GM12878 (cell line): ENCODE measurements at regions not wholly inside any gene's neighbourhood (a gene's known extent, or its start where the extent isn't known, plus 50 kb on each side); places are given as distances from the start of the nearest gene placed in this dataset.

ENCODE experiments used
- ATAC-seq: fragments of 200-7000 bp; cut with Tn5 transposase; 3 replicates; pipeline ENCODE4 v1.9.1; 2020; ENCODE audit warnings: mild to moderate bottlenecking, moderate library complexity
- BruUV-seq: library from RNA; stranded (reverse); fragments of 400-500 nt; replicated peaks from 2 replicates; lab custom pipeline; 2021; lab: Mats Ljungman, UMichigan
- CTCF ChIA-PET: fragments of 300-600 bp; sonication (Branson Sonifier 250); formaldehyde crosslinking; extraction: SDS; loops from one replicate; lab custom pipeline; 2021; ENCODE audit warnings: inconsistent platforms; lab: Yijun Ruan, JAX
- POLR2A ChIA-PET: fragments of 350-600 bp; formaldehyde crosslinking; extraction: SDS; loops from one replicate; lab custom pipeline; 2021; ENCODE audit warnings: inconsistent platforms; lab: Charles Lee
- RAD21 ChIA-PET: fragments of 300-600 bp; sonication (Branson Sonifier 250); formaldehyde crosslinking; loops from one replicate; lab custom pipeline; 2023; ENCODE audit warnings: antibody characterized with exemption; ENCODE audit not compliant: unreplicated experiment; lab: Charles Lee
- SMC1A ChIA-PET: fragments of 300-600 bp; sonication (Branson Sonifier 250); formaldehyde crosslinking; loops from one replicate; lab custom pipeline; 2023; ENCODE audit not compliant: unreplicated experiment, uncharacterized antibody; lab: Charles Lee
- DNase-seq: peaks from one replicate; pipeline ENCODE4 v3.0.0-alpha.2; 2011; ENCODE audit warnings: low read depth, low spot score
- FAIRE-seq: peaks from 3 replicates; lab custom pipeline; 2011; peaks lifted over from hg19 to GRCh38; lab: Jason Lieb, UNC
- H2AFZ ChIP-seq: 2 replicates; pipeline ENCODE4 v1.6.0; 2011; ENCODE audit warnings: low read depth, low read length, control low read depth; ENCODE audit not compliant: control insufficient read depth
- H3K27ac ChIP-seq: 2 replicates; pipeline ENCODE4 v1.5.1; 2011; ENCODE audit warnings: control low read depth; ENCODE audit not compliant: control insufficient read depth, insufficient read depth
- H3K27me3 ChIP-seq, 2 experiments: replicated peaks in 1 of 2; 2 replicates each; pipeline versions ENCODE4 v1.6.0 to v1.6.1; 2011; ENCODE audit warnings: low read length in 1 of 2; ENCODE audit not compliant: control insufficient read depth in 2 of 2, insufficient read depth in 2 of 2
- H3K36me3 ChIP-seq, 2 experiments: 2 replicates each; pipeline ENCODE4 v1.5.1; 2011; ENCODE audit warnings: low read length in 1 of 2; ENCODE audit not compliant: control insufficient read depth in 2 of 2, insufficient read depth in 2 of 2
- H3K4me1 ChIP-seq: 2 replicates; pipeline ENCODE4 v1.6.1; 2011; ENCODE audit warnings: mild to moderate bottlenecking, low read length, moderate library complexity, mixed read lengths; ENCODE audit not compliant: control insufficient read depth, insufficient read depth
- H3K4me2 ChIP-seq: 2 replicates; pipeline ENCODE4 v1.6.0; 2011; ENCODE audit warnings: control low read depth; ENCODE audit not compliant: control insufficient read depth, insufficient read depth
- H3K4me3 ChIP-seq: fragments of 200-600 bp; sonication (generic); 2 replicates; pipeline ENCODE4 v1.5.1; 2016
- H3K79me2 ChIP-seq: 2 replicates; pipeline ENCODE4 v1.6.0; 2011; ENCODE audit warnings: low read length; ENCODE audit not compliant: control insufficient read depth, insufficient read depth
- H3K9ac ChIP-seq: 2 replicates; pipeline ENCODE4 v1.8.0; 2011; ENCODE audit warnings: low read length, control low read depth, mixed read lengths; ENCODE audit not compliant: control insufficient read depth, insufficient read depth
- H3K9me3 ChIP-seq: replicated peaks from 3 replicates; pipeline ENCODE4 v1.5.1; 2011; ENCODE audit warnings: mild to moderate bottlenecking, low read length; ENCODE audit not compliant: control insufficient read depth, insufficient read depth
- H4K20me1 ChIP-seq: 2 replicates; pipeline ENCODE4 v1.6.0; 2011; ENCODE audit not compliant: control insufficient read depth, insufficient read depth
- ATF2 ChIP-seq: IDR thresholded peaks from 2 replicates; pipeline ENCODE4 v1.6.1; 2012; ENCODE audit warnings: low read length, inconsistent platforms
- ATF3 ChIP-seq: IDR thresholded peaks from 2 replicates; pipeline ENCODE4 v1.6.1; 2011; ENCODE audit warnings: low read depth, mild to moderate bottlenecking, low read length, moderate library complexity, borderline replicate concordance; ENCODE audit errors: extremely low read depth
- EP300 ChIP-seq, 2 experiments: fragments of 150-350 bp in 1 of 2; IDR thresholded peaks; 2 replicates each; pipeline ENCODE4 v1.6.1; 2011 to 2012; ENCODE audit warnings: low read depth in 2 of 2, low read length in 2 of 2, borderline replicate concordance in 1 of 2, improper control_type of control experiment in 1 of 2, inconsistent platforms in 1 of 2; ENCODE audit not compliant: control insufficient read depth in 1 of 2
- MLLT1 ChIP-seq: fragments of 450-650 bp; IDR thresholded peaks from 2 replicates; pipeline ENCODE4 v1.6.1; 2016; ENCODE audit warnings: mild to moderate bottlenecking
- PAX8 ChIP-seq: fragments of 450-650 bp; IDR thresholded peaks from 2 replicates; pipeline ENCODE4 v1.6.1; 2017; ENCODE audit warnings: mild to moderate bottlenecking, moderate library complexity
- PBX3 ChIP-seq: IDR thresholded peaks from 2 replicates; pipeline ENCODE4 v1.6.1; 2011; ENCODE audit warnings: mild to moderate bottlenecking, low read depth, low read length, moderate library complexity; ENCODE audit not compliant: insufficient replicate concordance
- WGBS: methylation state at CpG from one replicate; pipeline ENCODE4 v1.1.6; 2016; ENCODE audit warnings: low lambda C conversion rate; ENCODE audit not compliant: insufficient replicate concordance, insufficient coverage; ENCODE audit errors: missing lambda C conversion rate; 5-methylcytosine and 5-hydroxymethylcytosine counted together
- in situ Hi-C: fragments of 300-500 bp; cut with MboI; formaldehyde crosslinking; loops from 9 replicates; pipeline ENCODE4 v1.14.3; 2018; ENCODE audit warnings: mixed read lengths
- intact Hi-C: fragments of 100-400 bp; cut with micrococcal nuclease; formaldehyde crosslinking; loops from one replicate; pipeline ENCODE4 v1.14.2; 2022; ENCODE audit not compliant: unreplicated experiment

GRCh38 chr3:22969276-22969675 lies 233.9 kb upstream of the UBE2E2 start (continued):
- no peak for TF ChIP-seq MLLT1
- no peak for TF ChIP-seq ATF2
- no peak for TF ChIP-seq PBX3

GRCh38 chr3:22971497-22971896 lies 231.6 kb upstream of the UBE2E2 start:
- Histone ChIP-seq H3K79me2 (no peaks in the 10 kb centered on the region), H3K4me3 (no peak overlapping the region), H3K27me3 (no peaks in the 10 kb centered on the region), H3K4me2 (no peak overlapping the region), H2AFZ (no peak overlapping the region), H3K27ac (no peak overlapping the region), H3K36me3 (no peaks in the 10 kb centered on the region), H3K9me3 (no peaks in the 10 kb centered on the region), H3K9ac (no peak overlapping the region), H4K20me1 (no peaks in the 10 kb centered on the region), H3K4me1 (no peaks in the 10 kb centered on the region)
- RAD21 ChIA-PET, result no interaction called here
- no TSS peak for BruUV-seq
- FAIRE-seq (no peak), DNase-seq (no peak), ATAC-seq (no peak)
- intact Hi-C loops, result no loop called here
- TF ChIP-seq EP300 (IDR thresholded peaks at IDR 0.05; ENCODE audit: borderline replicate concordance in 1 of 2, control insufficient read depth in 1 of 2, low read depth in 2 of 2, low read length in 2 of 2) (no peak), PAX8 (no peak), ATF3 (no peak)
- CTCF ChIA-PET, result interaction anchor here (0.6 to 0.8 kb wide), 2 partner anchors 11 to 23 kb away, joined by 3 read pairs; no protein-coding TSS in a partner anchor
- 78% methylated on average over 3 of the region's 3 CpGs for WGBS
- in situ Hi-C loops, result no loop called here
- SMC1A ChIA-PET, result no interaction called here
- POLR2A ChIA-PET, result no interaction called here
